SK-N-SH (cell line): ENCODE measurements at regions not wholly inside any gene's neighbourhood (a gene's known extent, or its start where the extent isn't known, plus 50 kb on each side); places are given as distances from the start of the nearest gene placed in this dataset.

Experiments
- CTCF ChIA-PET: fragments of 300-600, 350-600 bp; formaldehyde crosslinking; extraction: SDS; loops from one replicate; lab custom pipeline; 2021; lab: Yijun Ruan, JAX
- POLR2A ChIA-PET: fragments of 350-600 bp; sonication (Branson Sonifier 250); formaldehyde crosslinking; extraction: SDS; loops from one replicate; lab custom pipeline; 2020; ENCODE audit warnings: antibody characterized with exemption, inconsistent platforms; lab: Yijun Ruan, JAX
- DNase-seq: peaks from one replicate; pipeline ENCODE4 v3.0.0; 2012
- H2AFZ ChIP-seq: fragments of 200-600 bp; sonication (generic); 2 replicates; pipeline ENCODE4 v1.8.1; 2016; ENCODE audit warnings: antibody characterized with exemption, mild to moderate bottlenecking, low read depth
- H3F3A ChIP-seq: fragments of 200-600 bp; sonication (generic); replicated peaks from 2 replicates; pipeline ENCODE3; 2016; ENCODE audit warnings: antibody characterized with exemption, mild to moderate bottlenecking; ENCODE audit not compliant: insufficient read depth
- H3K27ac ChIP-seq, 2 experiments: fragments of 200-500 bp in 1 of 2; fragments of 200-600 bp in 1 of 2; sonication (Bioruptor generic) in 1 of 2; sonication (generic), shearing (Covaris generic) in 1 of 2; 2 replicates each; pipeline versions ENCODE4 v1.5.1 to v1.6.1; 2014 to 2016; ENCODE audit warnings: low read depth in 2 of 2, inconsistent platforms in 1 of 2, low read length in 1 of 2, mild to moderate bottlenecking in 1 of 2, mixed read lengths in 1 of 2
- H3K27me3 ChIP-seq: fragments of 200-600 bp; sonication (generic), shearing (Covaris generic); 2 replicates; pipeline ENCODE4 v1.6.1; 2016; ENCODE audit warnings: mixed run types; ENCODE audit not compliant: insufficient read depth
- H3K36me3 ChIP-seq, 2 experiments: fragments of 200-500 bp in 1 of 2; fragments of 200-600 bp in 1 of 2; sonication (Bioruptor generic) in 1 of 2; sonication (generic) in 1 of 2; replicated peaks in 1 of 2; 2 replicates each; pipeline versions ENCODE3 to v1.5.1; 2014 to 2016; ENCODE audit warnings: low read length in 1 of 2, mild to moderate bottlenecking in 1 of 2; ENCODE audit not compliant: insufficient read depth in 2 of 2, control insufficient read depth in 1 of 2
- H3K4me1 ChIP-seq, 2 experiments: fragments of 200-500 bp in 1 of 2; fragments of 200-600 bp in 1 of 2; sonication (Bioruptor generic) in 1 of 2; sonication (generic), shearing (Covaris generic) in 1 of 2; 2 replicates each; pipeline versions ENCODE4 v1.5.1 to v1.6.1; 2014 to 2016; ENCODE audit warnings: low read depth in 1 of 2, low read length in 1 of 2, mixed run types in 1 of 2; ENCODE audit not compliant: insufficient read depth in 2 of 2, control insufficient read depth in 1 of 2
- H3K4me2 ChIP-seq: fragments of 200-600 bp; sonication (generic), shearing (Covaris generic); 2 replicates; pipeline ENCODE4 v1.6.1; 2017; ENCODE audit warnings: mixed run types
- H3K4me3 ChIP-seq, 2 experiments: fragments of 200-500 bp in 1 of 2; fragments of 200-600 bp in 1 of 2; sonication (Bioruptor generic) in 1 of 2; sonication (generic), shearing (Covaris generic) in 1 of 2; 2 replicates each; pipeline versions ENCODE4 v1.5.1 to v1.8.1; 2014 to 2016; ENCODE audit warnings: low read depth in 2 of 2, inconsistent platforms in 1 of 2, low read length in 1 of 2, mild to moderate bottlenecking in 1 of 2, mixed read lengths in 1 of 2, moderate library complexity in 1 of 2
- H3K79me2 ChIP-seq: fragments of 200-600 bp; sonication (generic); 2 replicates; pipeline ENCODE4 v1.8.1; 2017; ENCODE audit warnings: mild to moderate bottlenecking; ENCODE audit not compliant: insufficient read depth
- H3K9ac ChIP-seq: fragments of 200-600 bp; sonication (generic); 2 replicates; pipeline ENCODE4 v1.6.1; 2017; ENCODE audit warnings: mixed run types
- H3K9me2 ChIP-seq: fragments of 200-600 bp; sonication (generic); 2 replicates; pipeline ENCODE4 v1.6.1; 2017; ENCODE audit warnings: mixed run types
- H3K9me3 ChIP-seq: fragments of 200-600 bp; sonication (generic); 2 replicates; pipeline ENCODE4 v1.6.1; 2017; ENCODE audit warnings: mixed run types, mild to moderate bottlenecking, moderate library complexity
- H4K20me1 ChIP-seq: fragments of 200-600 bp; sonication (generic); 2 replicates; pipeline ENCODE4 v1.6.1; 2017; ENCODE audit warnings: mild to moderate bottlenecking, mixed run types; ENCODE audit not compliant: insufficient read depth
- ELF1 ChIP-seq: IDR thresholded peaks from 2 replicates; pipeline ENCODE4 v1.4.0; 2012
- EZH2phosphoT487 ChIP-seq: fragments of 200-600 bp; sonication (generic); IDR thresholded peaks from 2 replicates; pipeline ENCODE4 v1.6.1; 2017; ENCODE audit warnings: low read depth, mixed run types, mild to moderate bottlenecking, antibody characterized with exemption, moderate library complexity, borderline replicate concordance
- FOSL2 ChIP-seq: IDR thresholded peaks from 2 replicates; pipeline ENCODE4 v1.4.0; 2012; ENCODE audit warnings: low read depth, mild to moderate bottlenecking, moderate library complexity, borderline replicate concordance
- FOXJ3 ChIP-seq: sonication (generic); formaldehyde crosslinking; IDR thresholded peaks from 2 replicates; pipeline ENCODE4 v1.5.1; 2020; ENCODE audit warnings: mild to moderate bottlenecking, missing genetic modification reagents
- GABPA ChIP-seq: IDR thresholded peaks from 2 replicates; pipeline ENCODE4 v1.4.0; 2012; ENCODE audit warnings: low read depth, mild to moderate bottlenecking
- JUND ChIP-seq: IDR thresholded peaks from 2 replicates; pipeline ENCODE4 v1.4.0; 2012
- MAX ChIP-seq: IDR thresholded peaks from 2 replicates; pipeline ENCODE4 v1.4.0; 2012; ENCODE audit warnings: low read depth
- MXI1 ChIP-seq: IDR thresholded peaks from 2 replicates; pipeline ENCODE4 v1.6.1; 2012; ENCODE audit warnings: mild to moderate bottlenecking, low read depth, low read length, improper control_type of control experiment
- NFIC ChIP-seq: IDR thresholded peaks from 2 replicates; pipeline ENCODE4 v1.4.0; 2012; ENCODE audit warnings: borderline replicate concordance
- POLR2AphosphoS5 ChIP-seq: IDR thresholded peaks from 2 replicates; pipeline ENCODE4 v1.6.1; 2012; ENCODE audit warnings: low read depth, low read length
- RFX5 ChIP-seq: IDR thresholded peaks from 2 replicates; pipeline ENCODE4 v1.6.1; 2012; ENCODE audit warnings: mild to moderate bottlenecking, improper control_type of control experiment, low read length
- SMC3 ChIP-seq: IDR thresholded peaks from 2 replicates; pipeline ENCODE4 v1.6.1; 2012; ENCODE audit warnings: low read depth, low read length, improper control_type of control experiment
- TAF1 ChIP-seq: IDR thresholded peaks from 2 replicates; pipeline ENCODE4 v1.6.1; 2012; ENCODE audit warnings: low read depth, mild to moderate bottlenecking, low read length, moderate library complexity, borderline replicate concordance
- TCF12 ChIP-seq: IDR thresholded peaks from 2 replicates; pipeline ENCODE4 v1.4.0; 2012
- WGBS: methylation state at CpG from one replicate; pipeline ENCODE4 v1.1.6; 2017; ENCODE audit warnings: low lambda C conversion rate; 5-methylcytosine and 5-hydroxymethylcytosine counted together
- TF ChIP-seq, protein P1 (sequence below): IDR thresholded peaks from 2 replicates; pipeline ENCODE4 v1.6.1; 2012; ENCODE audit warnings: mild to moderate bottlenecking, low read depth, low read length, moderate library complexity
- TF ChIP-seq, protein P2 (sequence below): fragments of 150-350 bp; IDR thresholded peaks from 2 replicates; pipeline ENCODE4 v1.6.1; 2016; ENCODE audit warnings: mild to moderate bottlenecking, low read depth, low read length
- TF ChIP-seq, protein P3 (sequence below): IDR thresholded peaks from 2 replicates; pipeline ENCODE4; 2012

- H3K79me2 ChIP-seq, result no peaks in the 10 kb centered on the region
- 40% methylated on average over 2 of the region's 2 CpGs for WGBS
- H2AFZ ChIP-seq, result no peak overlapping the region
- no peak overlapping the region for H3K4me2 ChIP-seq
- peak overlapping the region in 1 of 2 experiments; percentile 10; a peak in 2 of 4 replicates for H3K27ac ChIP-seq
- H3K36me3 ChIP-seq, result no peaks in the 10 kb centered on the region
- H3K9ac ChIP-seq, result no peak overlapping the region
- H4K20me1 ChIP-seq, result no peaks in the 10 kb centered on the region
- no peaks in the 10 kb centered on the region for H3K9me3 ChIP-seq
- ChIA-PET CTCF (no interaction called here), POLR2A (no interaction called here)
- no peaks in the 10 kb centered on the region for H3K27me3 ChIP-seq
- no peak for DNase-seq
- no peaks in the 10 kb centered on the region for H3K9me2 ChIP-seq
- peak; percentile 66; the same call in 1 of the 2 replicates for TF ChIP-seq FOSL2
- peak; percentile 51 for TF ChIP-seq JUND
- TF ChIP-seq, protein P1, sequence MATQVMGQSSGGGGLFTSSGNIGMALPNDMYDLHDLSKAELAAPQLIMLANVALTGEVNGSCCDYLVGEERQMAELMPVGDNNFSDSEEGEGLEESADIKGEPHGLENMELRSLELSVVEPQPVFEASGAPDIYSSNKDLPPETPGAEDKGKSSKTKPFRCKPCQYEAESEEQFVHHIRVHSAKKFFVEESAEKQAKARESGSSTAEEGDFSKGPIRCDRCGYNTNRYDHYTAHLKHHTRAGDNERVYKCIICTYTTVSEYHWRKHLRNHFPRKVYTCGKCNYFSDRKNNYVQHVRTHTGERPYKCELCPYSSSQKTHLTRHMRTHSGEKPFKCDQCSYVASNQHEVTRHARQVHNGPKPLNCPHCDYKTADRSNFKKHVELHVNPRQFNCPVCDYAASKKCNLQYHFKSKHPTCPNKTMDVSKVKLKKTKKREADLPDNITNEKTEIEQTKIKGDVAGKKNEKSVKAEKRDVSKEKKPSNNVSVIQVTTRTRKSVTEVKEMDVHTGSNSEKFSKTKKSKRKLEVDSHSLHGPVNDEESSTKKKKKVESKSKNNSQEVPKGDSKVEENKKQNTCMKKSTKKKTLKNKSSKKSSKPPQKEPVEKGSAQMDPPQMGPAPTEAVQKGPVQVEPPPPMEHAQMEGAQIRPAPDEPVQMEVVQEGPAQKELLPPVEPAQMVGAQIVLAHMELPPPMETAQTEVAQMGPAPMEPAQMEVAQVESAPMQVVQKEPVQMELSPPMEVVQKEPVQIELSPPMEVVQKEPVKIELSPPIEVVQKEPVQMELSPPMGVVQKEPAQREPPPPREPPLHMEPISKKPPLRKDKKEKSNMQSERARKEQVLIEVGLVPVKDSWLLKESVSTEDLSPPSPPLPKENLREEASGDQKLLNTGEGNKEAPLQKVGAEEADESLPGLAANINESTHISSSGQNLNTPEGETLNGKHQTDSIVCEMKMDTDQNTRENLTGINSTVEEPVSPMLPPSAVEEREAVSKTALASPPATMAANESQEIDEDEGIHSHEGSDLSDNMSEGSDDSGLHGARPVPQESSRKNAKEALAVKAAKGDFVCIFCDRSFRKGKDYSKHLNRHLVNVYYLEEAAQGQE, result no peak
- H3F3A ChIP-seq, result no peaks in the 10 kb centered on the region
- no peak overlapping the region for H3K4me3 ChIP-seq
- no peaks in the 10 kb centered on the region for H3K4me1 ChIP-seq
Measured at GRCh38 chr18:28960146-28960545, 783.2 kb upstream of the CDH2 start.

DNA sequence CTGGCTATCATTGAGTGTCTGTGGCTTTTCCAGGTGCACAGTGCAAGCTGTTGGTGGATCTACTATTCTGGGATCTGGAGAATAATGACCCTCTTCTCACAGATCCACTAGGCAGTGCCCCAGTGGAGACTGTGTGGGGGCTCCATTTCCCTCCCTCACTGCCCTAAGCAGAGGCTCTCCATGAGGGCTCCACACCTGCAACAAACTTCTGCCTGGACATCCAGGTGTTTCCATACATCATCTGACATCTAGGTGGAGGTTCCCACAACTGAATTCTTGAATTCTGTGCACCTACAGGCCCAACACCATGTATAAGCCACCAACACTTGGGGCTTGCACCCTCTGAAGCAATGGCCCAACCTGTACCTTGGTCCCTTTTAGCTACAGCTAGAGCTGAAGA lies 775.4 kb upstream of the CDH2 start:
- CTCF ChIA-PET, result interaction anchor here (1.0 kb wide), 1 partner anchor 10 kb away, joined by 3 read pairs; no protein-coding TSS in a partner anchor
- Histone ChIP-seq H3K9me3 (peaks cover 5% of the 10 kb centered on the region; the same call in 1 of the 2 replicates), H3K4me2 (no peak overlapping the region), H4K20me1 (no peaks in the 10 kb centered on the region), H3K79me2 (no peaks in the 10 kb centered on the region), H3K36me3 (no peaks in the 10 kb centered on the region), H2AFZ (no peak overlapping the region), H3K27me3 (no peaks in the 10 kb centered on the region), H3K27ac (no peak overlapping the region), H3K4me1 (no peaks in the 10 kb centered on the region), H3K4me3 (no peak overlapping the region; a peak in 1 of 4 replicates), H3F3A (no peaks in the 10 kb centered on the region), H3K9me2 (no peaks in the 10 kb centered on the region), H3K9ac (no peak overlapping the region)
- no peak for DNase-seq
- no peak for TF ChIP-seq POLR2AphosphoS5
- TF ChIP-seq EZH2phosphoT487, result no peak
- TF ChIP-seq, protein P2, sequence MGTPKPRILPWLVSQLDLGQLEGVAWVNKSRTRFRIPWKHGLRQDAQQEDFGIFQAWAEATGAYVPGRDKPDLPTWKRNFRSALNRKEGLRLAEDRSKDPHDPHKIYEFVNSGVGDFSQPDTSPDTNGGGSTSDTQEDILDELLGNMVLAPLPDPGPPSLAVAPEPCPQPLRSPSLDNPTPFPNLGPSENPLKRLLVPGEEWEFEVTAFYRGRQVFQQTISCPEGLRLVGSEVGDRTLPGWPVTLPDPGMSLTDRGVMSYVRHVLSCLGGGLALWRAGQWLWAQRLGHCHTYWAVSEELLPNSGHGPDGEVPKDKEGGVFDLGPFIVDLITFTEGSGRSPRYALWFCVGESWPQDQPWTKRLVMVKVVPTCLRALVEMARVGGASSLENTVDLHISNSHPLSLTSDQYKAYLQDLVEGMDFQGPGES, result no peak
- TF ChIP-seq RFX5, result no peak
- no peak for TF ChIP-seq TCF12
- TF ChIP-seq NFIC, result no peak
- TF ChIP-seq MAX, result no peak
- TF ChIP-seq ELF1, result no peak
- TF ChIP-seq TAF1, result no peak
- TF ChIP-seq, protein P3, sequence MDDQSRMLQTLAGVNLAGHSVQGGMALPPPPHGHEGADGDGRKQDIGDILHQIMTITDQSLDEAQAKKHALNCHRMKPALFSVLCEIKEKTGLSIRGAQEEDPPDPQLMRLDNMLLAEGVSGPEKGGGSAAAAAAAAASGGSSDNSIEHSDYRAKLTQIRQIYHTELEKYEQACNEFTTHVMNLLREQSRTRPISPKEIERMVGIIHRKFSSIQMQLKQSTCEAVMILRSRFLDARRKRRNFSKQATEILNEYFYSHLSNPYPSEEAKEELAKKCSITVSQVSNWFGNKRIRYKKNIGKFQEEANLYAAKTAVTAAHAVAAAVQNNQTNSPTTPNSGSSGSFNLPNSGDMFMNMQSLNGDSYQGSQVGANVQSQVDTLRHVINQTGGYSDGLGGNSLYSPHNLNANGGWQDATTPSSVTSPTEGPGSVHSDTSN, result no peak
- TF ChIP-seq FOXJ3, result no peak
- no peak for TF ChIP-seq SMC3
- TF ChIP-seq FOSL2, result no peak
- no peak for TF ChIP-seq MXI1
- no peak for TF ChIP-seq GABPA
- POLR2A ChIA-PET, result no interaction called here
